Mesenchymal stem cell (in vitro differentiated cells and primary cell): ENCODE measurements at regions not wholly inside any gene's neighbourhood (a gene's known extent, or its start where the extent isn't known, plus 50 kb on each side); places are given as distances from the start of the nearest gene placed in this dataset.

Experiments
- DNase-seq: peaks from one replicate; pipeline ENCODE4 v3.0.0-alpha.2; 2013
- H2AFZ ChIP-seq: one replicate; pipeline ENCODE4 v1.6.1; 2013; ENCODE audit warnings: low read depth, mild to moderate bottlenecking, control low read depth, inconsistent platforms, low read length, moderate library complexity
- H2AK5ac ChIP-seq: 2 replicates; pipeline ENCODE4 v1.6.1; 2013; ENCODE audit warnings: low read length, moderate library complexity, mild to moderate bottlenecking, inconsistent platforms; ENCODE audit not compliant: severe bottlenecking
- H2BK120ac ChIP-seq: one replicate; pipeline ENCODE4 v1.6.1; 2013; ENCODE audit warnings: low read depth, mild to moderate bottlenecking, inconsistent platforms, low read length, moderate library complexity
- H2BK12ac ChIP-seq, 2 experiments: one replicate each; pipeline ENCODE4 v1.6.1; 2013; ENCODE audit warnings: inconsistent platforms in 2 of 2, low read length in 2 of 2, mild to moderate bottlenecking in 2 of 2, moderate library complexity in 2 of 2, control low read depth in 1 of 2
- H2BK15ac ChIP-seq: one replicate; pipeline ENCODE4 v1.6.1; 2013; ENCODE audit warnings: mild to moderate bottlenecking, low read depth, inconsistent platforms; ENCODE audit not compliant: poor library complexity, severe bottlenecking
- H2BK5ac ChIP-seq: 2 replicates; pipeline ENCODE4 v1.6.1; 2013; ENCODE audit warnings: low read depth, mild to moderate bottlenecking, low read length, control low read depth, inconsistent platforms; ENCODE audit not compliant: poor library complexity, severe bottlenecking
- H3K14ac ChIP-seq, 2 experiments: one replicate each; pipeline ENCODE4 v1.6.1; 2013; ENCODE audit warnings: inconsistent platforms in 2 of 2, low read length in 2 of 2, control low read depth in 1 of 2, mild to moderate bottlenecking in 1 of 2, moderate library complexity in 1 of 2
- H3K18ac ChIP-seq, 2 experiments: one replicate each; pipeline ENCODE4 v1.6.1; 2013; ENCODE audit warnings: inconsistent platforms in 2 of 2, low read length in 2 of 2, control low read depth in 1 of 2, low read depth in 1 of 2, mild to moderate bottlenecking in 1 of 2
- H3K23ac ChIP-seq, 2 experiments: one replicate each; pipeline ENCODE4 v1.6.1; 2013; ENCODE audit warnings: inconsistent platforms in 2 of 2, low read length in 2 of 2, mild to moderate bottlenecking in 2 of 2, moderate library complexity in 2 of 2, control low read depth in 1 of 2
- H3K27ac ChIP-seq: 2 replicates; pipeline ENCODE4 v1.5.1; 2013; ENCODE audit warnings: mild to moderate bottlenecking, moderate library complexity, low read length, control low read depth, inconsistent platforms; ENCODE audit not compliant: poor library complexity, severe bottlenecking
- H3K27me3 ChIP-seq, 2 experiments: 2 replicates each; pipeline versions ENCODE4 v1.6.1 to v1.7.0; 2013; ENCODE audit warnings: low read length in 2 of 2, mild to moderate bottlenecking in 2 of 2, moderate library complexity in 2 of 2, control low read depth in 1 of 2, inconsistent platforms in 1 of 2; ENCODE audit not compliant: control insufficient read depth in 1 of 2, insufficient read depth in 1 of 2
- H3K36me3 ChIP-seq, 2 experiments: 2 replicates each; pipeline versions ENCODE4 v1.6.1 to v1.7.0; 2013; ENCODE audit warnings: low read length in 2 of 2, control low read depth in 1 of 2, inconsistent platforms in 1 of 2, low read depth in 1 of 2, mild to moderate bottlenecking in 1 of 2; ENCODE audit not compliant: insufficient read depth in 2 of 2, control insufficient read depth in 1 of 2
- H3K4ac ChIP-seq, 2 experiments: one replicate each; pipeline ENCODE4 v1.6.1; 2013; ENCODE audit warnings: inconsistent platforms in 2 of 2, low read length in 2 of 2, mild to moderate bottlenecking in 2 of 2, moderate library complexity in 2 of 2, control low read depth in 1 of 2, low read depth in 1 of 2
- H3K4me1 ChIP-seq: 2 replicates; pipeline ENCODE4 v1.6.1; 2013; ENCODE audit warnings: low read depth, low read length, control low read depth; ENCODE audit not compliant: control insufficient read depth, insufficient read depth
- H3K4me2 ChIP-seq: 2 replicates; pipeline ENCODE4 v1.6.1; 2013; ENCODE audit warnings: low read length, mild to moderate bottlenecking, inconsistent platforms; ENCODE audit not compliant: poor library complexity, severe bottlenecking
- H3K4me3 ChIP-seq, 2 experiments: 2 replicates each; pipeline versions ENCODE4 v1.5.1 to v1.7.0; 2013; ENCODE audit warnings: low read length in 2 of 2, mild to moderate bottlenecking in 2 of 2, control low read depth in 1 of 2, low read depth in 1 of 2; ENCODE audit not compliant: insufficient read depth in 1 of 2
- H3K79me1 ChIP-seq: replicated peaks from 2 replicates; pipeline ENCODE4 v1.6.1; 2013; ENCODE audit warnings: mild to moderate bottlenecking, control low read depth, low read length, inconsistent platforms; ENCODE audit not compliant: poor library complexity, severe bottlenecking
- H3K9ac ChIP-seq: 2 replicates; pipeline ENCODE4 v1.7.0; 2013; ENCODE audit warnings: mild to moderate bottlenecking, low read length, moderate library complexity
- H3K9me3 ChIP-seq: 2 replicates; pipeline ENCODE4 v1.7.0; 2013; ENCODE audit warnings: mild to moderate bottlenecking, low read length; ENCODE audit not compliant: control insufficient read depth
- H4K8ac ChIP-seq: one replicate; pipeline ENCODE4 v1.6.1; 2013; ENCODE audit warnings: inconsistent platforms, mild to moderate bottlenecking, low read length, moderate library complexity
- H4K91ac ChIP-seq: one replicate; pipeline ENCODE4 v1.6.1; 2013; ENCODE audit warnings: mild to moderate bottlenecking, low read length, inconsistent platforms
- WGBS: methylation state at CpG from one replicate; pipeline ENCODE4 v1.1.7; 2013; ENCODE audit warnings: mixed read lengths; 5-methylcytosine and 5-hydroxymethylcytosine counted together

DNA sequence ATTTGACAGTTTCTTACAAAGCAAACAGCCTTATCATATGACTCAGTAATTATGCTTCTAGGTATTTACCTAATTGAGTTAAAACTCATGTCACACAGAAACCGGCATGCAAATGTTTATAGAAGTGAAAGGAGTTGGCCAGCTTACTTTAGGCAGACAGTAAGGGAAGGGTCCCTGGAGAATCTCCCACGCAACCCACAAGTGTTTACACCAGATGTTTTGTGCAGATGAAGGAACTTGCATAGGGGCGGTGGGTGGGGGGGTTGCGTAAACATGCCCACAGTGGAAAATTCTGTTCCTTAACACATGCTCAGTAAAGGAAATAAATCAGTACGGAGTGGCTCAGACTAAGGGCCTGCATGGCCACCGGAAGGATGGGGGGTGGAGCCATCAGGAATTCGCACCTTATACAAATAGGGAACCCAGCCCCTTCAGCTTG lies 330.5 kb upstream of the AADAT start:
- peak overlapping the region in 1 of 2 experiments; percentile 72 for H2BK12ac ChIP-seq
- H2AK5ac ChIP-seq, result no peak overlapping the region
- H3K23ac ChIP-seq, result no peak overlapping the region
- H2AFZ ChIP-seq, result no peak overlapping the region
- no peak overlapping the region for H3K4me3 ChIP-seq
- no peak overlapping the region for H3K4me2 ChIP-seq
- H4K8ac ChIP-seq, result peak overlapping the region; percentile 51
- H3K79me1 ChIP-seq, result no peaks in the 10 kb centered on the region
- no peak overlapping the region for H2BK5ac ChIP-seq
- no peaks in the 10 kb centered on the region for H3K36me3 ChIP-seq
- no peak overlapping the region for H3K14ac ChIP-seq
- no peaks in the 10 kb centered on the region for H3K9me3 ChIP-seq
- peak; percentile 94 for DNase-seq
- no peak overlapping the region for H2BK15ac ChIP-seq
- peak overlapping the region in 1 of 2 experiments; percentile 52 for H3K18ac ChIP-seq
- no peak overlapping the region for H4K91ac ChIP-seq
- H3K4ac ChIP-seq, result peak overlapping the region in 1 of 2 experiments; percentile 28
- no peak overlapping the region for H3K27ac ChIP-seq
- H3K27me3 ChIP-seq, result no peaks in the 10 kb centered on the region
- H3K9ac ChIP-seq, result no peak overlapping the region
- WGBS, result 4% methylated on average over 5 of the region's 7 CpGs
- no peaks in the 10 kb centered on the region for H3K4me1 ChIP-seq
- H2BK120ac ChIP-seq, result no peak overlapping the region

DNA sequence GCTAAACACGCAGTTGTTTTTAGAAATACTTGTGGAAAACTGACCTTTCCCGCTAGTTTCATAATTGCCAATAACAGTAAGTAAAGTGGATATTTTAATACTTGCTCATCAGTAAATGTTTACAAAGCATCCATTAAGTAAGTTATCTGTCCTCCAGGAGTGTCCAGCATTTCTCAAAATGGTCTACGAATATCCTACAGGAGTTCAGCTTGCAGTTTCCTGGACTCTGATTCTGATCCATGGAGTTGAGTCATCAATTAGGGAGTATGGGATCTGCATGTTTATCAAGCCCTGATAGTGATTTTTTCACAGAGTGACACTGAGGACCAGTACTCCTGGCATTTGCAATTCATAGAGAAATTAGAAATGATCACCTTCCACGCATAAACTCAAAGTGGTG lies 325.2 kb upstream of the AADAT start:
- Histone ChIP-seq H3K79me1 (no peaks in the 10 kb centered on the region), H3K9ac (no peak overlapping the region), H3K9me3 (no peaks in the 10 kb centered on the region), H3K4ac (no peak overlapping the region), H4K8ac (no peak overlapping the region), H3K27me3 (no peaks in the 10 kb centered on the region), H4K91ac (no peak overlapping the region), H2AFZ (no peak overlapping the region), H3K23ac (no peak overlapping the region), H3K4me2 (no peak overlapping the region), H2BK15ac (no peak overlapping the region), H3K18ac (no peak overlapping the region), H2BK120ac (no peak overlapping the region), H2AK5ac (no peak overlapping the region), H2BK5ac (no peak overlapping the region), H3K4me1 (no peaks in the 10 kb centered on the region), H3K36me3 (no peaks in the 10 kb centered on the region), H2BK12ac (no peak overlapping the region), H3K14ac (no peak overlapping the region), H3K4me3 (no peak overlapping the region), H3K27ac (no peak overlapping the region)
- 54% methylated on average over 2 of the region's 4 CpGs for WGBS
- DNase-seq, result peak; percentile 80

DNA sequence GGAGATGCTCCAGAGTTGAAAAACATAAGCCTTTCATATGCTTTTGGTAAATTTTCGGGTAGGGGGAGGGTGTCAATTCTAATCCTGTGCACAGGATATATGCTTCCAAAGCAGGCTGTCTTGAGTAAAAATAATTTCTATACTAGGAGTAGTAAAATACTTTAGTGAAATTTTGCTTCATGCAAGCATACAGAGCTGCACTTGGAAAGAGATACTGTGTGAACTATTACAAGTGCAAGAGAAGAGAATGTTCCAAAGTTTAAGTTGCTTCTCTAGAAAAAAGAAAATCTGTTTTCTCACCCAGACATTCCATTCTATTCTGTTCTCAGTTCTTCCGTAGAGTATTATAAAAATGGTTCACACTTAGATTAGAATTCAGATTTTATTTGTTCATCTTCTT lies 324.6 kb upstream of the AADAT start:
- Histone ChIP-seq H3K4me3 (no peak overlapping the region), H2BK120ac (no peak overlapping the region), H3K14ac (no peak overlapping the region), H3K79me1 (no peaks in the 10 kb centered on the region), H3K27me3 (no peaks in the 10 kb centered on the region), H3K9ac (no peak overlapping the region), H2BK15ac (no peak overlapping the region), H3K9me3 (no peaks in the 10 kb centered on the region), H2BK5ac (no peak overlapping the region), H3K4ac (no peak overlapping the region), H2AK5ac (no peak overlapping the region), H4K91ac (no peak overlapping the region), H2AFZ (no peak overlapping the region), H3K36me3 (no peaks in the 10 kb centered on the region), H4K8ac (no peak overlapping the region), H3K4me2 (no peak overlapping the region), H2BK12ac (no peak overlapping the region), H3K27ac (no peak overlapping the region), H3K23ac (no peak overlapping the region), H3K18ac (no peak overlapping the region), H3K4me1 (no peaks in the 10 kb centered on the region)
- whole genome bisulfite sequencing, result 56% methylated on average over 1 of the region's 2 CpGs
- DNase-seq, result no peak

DNA sequence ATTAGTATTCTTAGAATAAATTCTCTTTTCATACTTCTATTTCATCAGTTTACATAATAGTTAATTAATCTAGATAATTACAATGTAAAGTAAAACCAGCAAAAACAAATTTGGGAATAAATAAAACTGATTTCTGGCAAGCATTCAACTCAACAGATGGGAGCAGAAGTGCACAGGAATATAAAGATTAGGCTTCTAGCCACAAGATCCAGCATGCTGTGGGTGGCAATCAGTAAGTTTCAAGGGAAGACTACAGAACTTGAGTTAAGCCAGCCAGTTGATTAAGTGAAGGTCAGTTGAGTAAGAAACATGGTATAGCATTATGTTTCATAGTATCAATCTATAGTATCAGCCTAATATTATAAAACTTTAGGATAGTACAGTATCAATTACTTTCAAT lies 324.2 kb upstream of the AADAT start:
- Histone ChIP-seq H3K79me1 (no peaks in the 10 kb centered on the region), H3K18ac (no peak overlapping the region), H3K23ac (no peak overlapping the region), H3K4me1 (no peaks in the 10 kb centered on the region), H3K14ac (no peak overlapping the region), H2AFZ (no peak overlapping the region), H3K36me3 (no peaks in the 10 kb centered on the region), H3K27me3 (no peaks in the 10 kb centered on the region), H3K9ac (no peak overlapping the region), H3K4ac (no peak overlapping the region), H3K4me3 (no peak overlapping the region), H4K8ac (no peak overlapping the region), H4K91ac (no peak overlapping the region), H2BK120ac (no peak overlapping the region), H2BK5ac (no peak overlapping the region), H2BK15ac (no peak overlapping the region), H3K9me3 (no peaks in the 10 kb centered on the region), H3K4me2 (no peak overlapping the region), H3K27ac (no peak overlapping the region), H2BK12ac (no peak overlapping the region), H2AK5ac (no peak overlapping the region)
- DNase-seq, result no peak
